GM21367 (cell line): ENCODE measurements at regions not wholly inside any gene's neighbourhood (a gene's known extent, or its start where the extent isn't known, plus 50 kb on each side); places are given as distances from the start of the nearest gene placed in this dataset.

Source experiments
- ATAC-seq: cut with Tn5 transposase; IDR thresholded peaks from one replicate; pipeline ENCODE4 v1.9.1; 2021; ENCODE audit not compliant: unreplicated experiment

- ATAC-seq: no peak
These were observed 142.4 kb downstream of the DDX1 start for GRCh38 chr2:15733867-15734673.

GRCh38 chr2:15734674-15735483 lies 143.2 kb downstream of the DDX1 start:
- no peak for ATAC-seq

- ATAC-seq: no peak
These were observed 144.0 kb downstream of the DDX1 start for GRCh38 chr2:15735484-15736326.

- ATAC-seq: no peak
These were observed 144.9 kb downstream of the DDX1 start for GRCh38 chr2:15736396-15737180.

GRCh38 chr2:15737314-15738224 lies 145.9 kb downstream of the DDX1 start:
- no peak for ATAC-seq

- no peak for ATAC-seq
These were observed 146.5 kb downstream of the DDX1 start for GRCh38 chr2:15738225-15738546.

GRCh38 chr2:15738943-15739342 lies 147.3 kb downstream of the DDX1 start:
- no peak for ATAC-seq

GRCh38 chr2:15744820-15745219 lies 153.2 kb downstream of the DDX1 start:
- ATAC-seq: no peak

GRCh38 chr2:15745350-15745749 lies 153.7 kb downstream of the DDX1 start:
- no peak for ATAC-seq

- no peak for ATAC-seq
These were observed 154.4 kb downstream of the DDX1 start for GRCh38 chr2:15745907-15746702.

- ATAC-seq: no peak
These were observed 155.3 kb downstream of the DDX1 start for GRCh38 chr2:15746703-15747550.

- ATAC-seq: no peak
These were observed 156.2 kb downstream of the DDX1 start for GRCh38 chr2:15747603-15748471.

- no peak for ATAC-seq
These were observed 157.2 kb downstream of the DDX1 start for GRCh38 chr2:15748736-15749323.

- no peak for ATAC-seq
These were observed 158.1 kb downstream of the DDX1 start for GRCh38 chr2:15749460-15750432.

GRCh38 chr2:15750433-15750814 lies 158.8 kb downstream of the DDX1 start:
- ATAC-seq: no peak
